Ovary (tissue), 3 donors: ENCODE measurements at regions not wholly inside any gene's neighbourhood (a gene's known extent, or its start where the extent isn't known, plus 50 kb on each side); places are given as distances from the start of the nearest gene placed in this dataset.

ENCODE experiments used
- EP300 ChIP-seq: sonication (generic); formaldehyde crosslinking; IDR thresholded peaks from one replicate; pipeline ENCODE4 v1.6.1; 2017; ENCODE audit warnings: antibody characterized with exemption
- TF ChIP-seq, protein P1 (sequence below), 3 donors: fragments of 450-650 bp in 2 of 3; fragments of 200-600 bp in 1 of 3; IDR thresholded peaks; one replicate each; pipeline versions ENCODE4 v1.5.1 to v1.8.0; 2016 to 2022; ENCODE audit warnings: antibody characterized with exemption in 3 of 3, mild to moderate bottlenecking in 1 of 3
- donor health status: DM: no; HTN: no; CAD: no.

GRCh38 chr1:5312293-5312674 is 657.9 kb downstream of the AJAP1 start:
- TF ChIP-seq, protein P1, sequence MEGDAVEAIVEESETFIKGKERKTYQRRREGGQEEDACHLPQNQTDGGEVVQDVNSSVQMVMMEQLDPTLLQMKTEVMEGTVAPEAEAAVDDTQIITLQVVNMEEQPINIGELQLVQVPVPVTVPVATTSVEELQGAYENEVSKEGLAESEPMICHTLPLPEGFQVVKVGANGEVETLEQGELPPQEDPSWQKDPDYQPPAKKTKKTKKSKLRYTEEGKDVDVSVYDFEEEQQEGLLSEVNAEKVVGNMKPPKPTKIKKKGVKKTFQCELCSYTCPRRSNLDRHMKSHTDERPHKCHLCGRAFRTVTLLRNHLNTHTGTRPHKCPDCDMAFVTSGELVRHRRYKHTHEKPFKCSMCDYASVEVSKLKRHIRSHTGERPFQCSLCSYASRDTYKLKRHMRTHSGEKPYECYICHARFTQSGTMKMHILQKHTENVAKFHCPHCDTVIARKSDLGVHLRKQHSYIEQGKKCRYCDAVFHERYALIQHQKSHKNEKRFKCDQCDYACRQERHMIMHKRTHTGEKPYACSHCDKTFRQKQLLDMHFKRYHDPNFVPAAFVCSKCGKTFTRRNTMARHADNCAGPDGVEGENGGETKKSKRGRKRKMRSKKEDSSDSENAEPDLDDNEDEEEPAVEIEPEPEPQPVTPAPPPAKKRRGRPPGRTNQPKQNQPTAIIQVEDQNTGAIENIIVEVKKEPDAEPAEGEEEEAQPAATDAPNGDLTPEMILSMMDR (IDR thresholded peaks at IDR 0.05), result no peak
- TF ChIP-seq EP300, result no peak
